ENCODE measurements at regions not wholly inside any gene's neighbourhood (a gene's known extent, or its start where the extent isn't known, plus 50 kb on each side); places are given as distances from the start of the nearest gene placed in this dataset.

DNA sequence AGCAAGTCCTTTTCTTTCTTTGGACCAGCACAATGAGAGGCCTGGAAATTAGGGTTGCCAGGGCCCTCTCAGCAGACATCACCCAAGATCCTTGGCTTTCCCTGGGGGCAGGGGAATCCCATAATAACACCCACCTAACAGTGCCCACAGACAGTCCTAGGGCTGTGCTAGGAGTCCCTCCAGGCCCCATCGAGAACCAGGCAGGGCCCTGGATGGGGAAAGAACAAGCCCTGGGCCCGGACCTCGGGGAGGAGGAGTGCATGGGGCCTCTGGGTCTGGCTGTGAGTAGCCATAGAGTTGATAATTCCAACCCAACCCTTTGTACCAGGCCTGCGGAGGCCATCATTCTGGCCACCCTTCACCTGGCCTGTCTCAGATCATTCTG is 201.2 kb upstream of the ZMIZ1 start:
- Mint-ChIP-seq H3K27ac (no peak overlapping the region), H3K4me1 (no peaks in the 10 kb centered on the region), H3K9me3 (no peaks in the 10 kb centered on the region), H3K36me3 (no peaks in the 10 kb centered on the region), H3K4me3 (no peak overlapping the region)
- ATAC-seq (no peak), DNase-seq (ENCODE audit: low spot score in 2 of 2) (peak in 1 of 2 donors; percentile 36)

DNA sequence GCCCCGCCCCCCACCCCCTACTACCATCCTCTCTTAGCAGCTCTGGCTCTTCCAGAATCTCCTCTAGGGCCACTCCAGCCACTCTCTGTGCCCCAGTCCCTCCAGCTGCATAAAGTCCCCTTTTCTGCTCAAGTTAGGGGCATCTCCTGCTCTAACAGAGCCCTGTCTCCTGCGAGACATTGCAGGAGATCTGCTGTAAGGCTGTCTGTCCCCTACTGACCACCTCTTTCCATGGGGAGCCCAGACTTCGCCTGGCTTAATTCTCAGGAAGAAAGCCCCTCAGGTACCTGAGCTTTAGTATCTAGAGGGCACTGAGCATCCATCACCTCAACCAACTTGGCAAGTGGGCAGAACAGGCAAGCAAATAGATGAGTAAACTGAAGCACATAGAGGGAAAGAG is 200.7 kb upstream of the ZMIZ1 start:
- H3K9me3 Mint-ChIP-seq = no peaks in the 10 kb centered on the region
- no peaks in the 10 kb centered on the region for H3K36me3 Mint-ChIP-seq
- no peak overlapping the region for H3K4me3 Mint-ChIP-seq
- no peak overlapping the region for H3K27ac Mint-ChIP-seq
- peak in 1 of 2 donors; percentile 25 for DNase-seq (ENCODE audit: low spot score in 2 of 2)
- no peaks in the 10 kb centered on the region for H3K4me1 Mint-ChIP-seq
- no peak for ATAC-seq

DNA sequence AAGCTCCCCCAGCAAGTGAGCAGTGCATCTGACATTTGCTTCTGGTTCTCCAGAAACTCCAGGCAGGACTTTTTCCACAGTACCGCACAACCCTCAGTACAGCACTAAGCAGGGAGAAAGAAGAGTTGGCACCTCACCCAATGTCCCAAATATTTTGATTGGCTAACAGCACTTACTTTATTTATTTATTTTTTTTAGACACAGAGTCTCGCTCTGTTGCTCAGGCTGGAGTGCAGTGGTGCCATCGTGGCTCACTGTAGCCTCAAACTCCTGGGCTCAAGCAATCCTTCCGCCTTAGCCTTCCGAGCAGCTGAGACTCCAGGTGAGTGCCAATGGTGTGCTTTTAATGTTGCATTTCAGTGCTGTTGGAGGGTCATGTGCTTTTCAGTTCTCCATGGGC is 200.3 kb upstream of the ZMIZ1 start:
- DNase-seq (ENCODE audit: low spot score in 2 of 2) (no peak), ATAC-seq (no peak)
- Mint-ChIP-seq H3K4me3 (no peak overlapping the region), H3K4me1 (no peaks in the 10 kb centered on the region), H3K9me3 (no peaks in the 10 kb centered on the region), H3K36me3 (no peaks in the 10 kb centered on the region), H3K27ac (no peak overlapping the region)

DNA sequence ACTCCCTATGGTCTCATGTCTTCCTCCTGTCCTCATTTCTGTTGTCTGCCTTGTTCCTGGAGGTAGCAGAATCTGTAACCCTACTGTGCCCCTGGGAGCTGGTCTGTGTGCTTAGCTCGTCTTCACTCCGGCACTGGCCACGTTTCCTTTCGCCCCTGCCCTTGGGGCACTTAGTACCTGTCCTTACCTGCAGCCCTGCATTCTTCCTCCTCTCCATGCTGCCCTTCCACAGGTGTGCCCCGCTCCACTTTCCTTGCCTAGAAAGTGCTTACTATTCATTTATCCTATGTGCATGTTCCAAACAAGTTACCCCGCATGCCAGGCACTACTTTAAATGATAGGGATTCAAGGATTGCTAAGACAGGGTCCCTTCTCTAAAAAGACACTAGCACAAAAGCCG is 199.9 kb upstream of the ZMIZ1 start:
- Mint-ChIP-seq H3K9me3 (no peaks in the 10 kb centered on the region), H3K4me1 (no peaks in the 10 kb centered on the region), H3K27ac (no peak overlapping the region), H3K36me3 (no peaks in the 10 kb centered on the region), H3K4me3 (no peak overlapping the region)
- ATAC-seq (no peak), DNase-seq (ENCODE audit: low spot score in 2 of 2) (no peak)

DNA sequence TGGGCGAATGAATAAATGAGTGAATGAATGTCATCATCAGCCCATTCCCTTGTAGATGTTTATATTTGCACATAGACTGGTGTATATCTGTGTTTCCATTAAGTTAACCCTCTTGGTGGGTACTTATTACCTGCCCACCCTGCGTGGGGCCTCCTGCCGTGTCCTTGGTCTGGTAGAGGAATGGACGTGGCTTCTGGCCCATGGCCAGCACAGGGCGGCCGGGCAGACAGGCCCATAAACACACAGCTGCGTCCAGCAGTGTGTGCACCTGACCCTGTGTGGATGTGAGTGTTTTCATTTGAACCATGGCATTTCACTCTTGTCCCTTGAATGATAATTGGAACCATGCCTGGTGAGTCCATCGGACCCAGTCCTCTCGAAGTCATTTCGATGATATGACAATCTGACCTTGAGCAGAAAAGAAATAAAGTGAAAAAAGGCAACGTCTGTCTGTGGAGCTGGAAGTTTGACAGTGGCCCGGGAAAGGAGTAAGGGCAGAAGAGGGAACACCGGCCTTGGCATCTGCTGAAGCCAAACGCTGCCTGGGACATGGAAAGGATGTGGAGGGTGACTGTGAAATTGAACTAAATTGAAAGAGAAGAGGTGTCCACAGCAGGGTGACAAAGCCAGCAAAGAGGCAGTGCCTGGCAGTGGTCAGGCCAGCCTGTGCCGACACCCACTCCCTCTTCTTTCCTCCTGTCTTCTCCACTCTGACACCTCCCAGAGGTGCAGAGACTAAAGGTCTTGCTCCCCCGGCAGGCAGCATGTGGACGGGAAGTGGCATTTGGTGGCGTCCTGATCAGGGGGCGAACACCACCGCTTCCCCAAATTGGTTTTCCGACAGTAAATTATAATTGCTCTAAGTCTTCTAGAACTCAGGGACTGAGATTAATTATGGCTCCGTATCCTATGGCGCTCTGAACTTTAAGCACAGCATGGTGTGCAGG is 199.0 kb upstream of the ZMIZ1 start:
- no peak overlapping the region for H3K27ac Mint-ChIP-seq
- H3K4me3 Mint-ChIP-seq = no peak overlapping the region
- DNase-seq (ENCODE audit: low spot score in 2 of 2) = peak in 1 of 2 donors; percentile 40
- H3K36me3 Mint-ChIP-seq = no peaks in the 10 kb centered on the region
- ATAC-seq = no peak
- no peaks in the 10 kb centered on the region for H3K4me1 Mint-ChIP-seq
- H3K9me3 Mint-ChIP-seq = no peaks in the 10 kb centered on the region

DNA sequence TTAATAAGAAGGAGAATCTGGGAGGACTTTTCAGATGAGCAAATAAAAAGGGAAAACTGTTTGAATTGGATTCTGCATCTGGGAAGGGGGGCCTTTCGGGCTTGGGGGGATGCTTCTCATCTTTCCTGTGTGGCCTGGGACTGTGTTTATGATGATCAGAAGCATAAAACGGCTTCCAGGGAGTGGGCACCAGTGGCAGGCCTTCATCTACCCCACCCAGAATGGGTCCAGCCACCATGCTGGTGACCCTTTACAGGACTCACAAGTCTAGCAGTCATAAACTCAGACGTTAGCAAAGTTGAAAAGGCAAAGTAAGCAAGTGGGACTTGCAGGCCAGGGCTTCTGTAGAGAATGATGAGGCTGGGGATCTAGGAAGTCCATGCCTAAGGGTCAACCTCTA is 198.3 kb upstream of the ZMIZ1 start:
- Mint-ChIP-seq H3K4me1 (no peaks in the 10 kb centered on the region), H3K27ac (no peak overlapping the region), H3K9me3 (no peaks in the 10 kb centered on the region), H3K36me3 (no peaks in the 10 kb centered on the region), H3K4me3 (no peak overlapping the region)
- DNase-seq (ENCODE audit: low spot score in 2 of 2) = no peak
- no peak for ATAC-seq

DNA sequence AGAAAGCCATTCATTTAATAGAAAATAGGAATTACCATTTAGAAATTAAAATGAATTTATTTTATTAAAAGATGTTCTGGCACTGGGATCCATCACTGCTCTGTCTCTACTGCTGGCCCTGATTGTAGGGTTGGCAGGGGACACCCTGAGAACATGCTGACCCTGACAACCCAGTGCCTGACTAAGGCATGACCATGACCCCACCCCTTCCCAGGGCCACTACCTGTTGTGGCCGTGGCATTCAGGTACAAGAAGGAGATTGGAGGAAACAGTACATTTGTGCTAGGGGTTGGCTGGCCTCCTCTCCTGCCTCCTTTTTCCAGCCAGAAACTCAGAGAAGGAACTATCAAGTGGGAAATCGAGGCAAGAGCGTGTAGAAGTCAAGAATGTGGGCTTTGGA is 197.0 kb upstream of the ZMIZ1 start:
- H3K27ac Mint-ChIP-seq = no peak overlapping the region
- peak in 1 of 2 donors; percentile 10 for DNase-seq (ENCODE audit: low spot score in 2 of 2)
- H3K9me3 Mint-ChIP-seq = no peaks in the 10 kb centered on the region

DNA sequence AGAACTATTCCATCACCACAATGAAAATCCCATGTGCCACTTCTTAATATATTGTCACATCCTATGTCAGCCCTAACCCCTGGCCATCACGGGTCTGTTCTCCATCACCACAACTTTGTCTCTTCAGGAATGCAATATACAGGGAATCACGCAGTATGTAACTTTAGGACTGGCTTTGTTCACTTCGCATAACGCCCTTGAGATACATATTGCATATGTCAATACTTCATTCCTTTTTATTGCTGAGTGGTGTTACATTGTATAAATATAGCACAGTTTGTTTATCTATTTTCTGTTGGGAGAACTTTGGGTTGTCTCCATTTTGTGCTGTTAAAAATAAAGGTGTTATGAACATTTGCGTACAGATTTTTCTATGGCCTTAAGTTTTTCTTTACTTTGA is 195.4 kb upstream of the ZMIZ1 start:
- DNase-seq (ENCODE audit: low spot score in 2 of 2) = peak in 1 of 2 donors; percentile 8
- no peak for ATAC-seq

More for the DNA sequence above, 197.0 kb upstream of the ZMIZ1 start:
- Mint-ChIP-seq H3K4me1 (no peaks in the 10 kb centered on the region), H3K36me3 (no peaks in the 10 kb centered on the region), H3K4me3 (no peak overlapping the region)
- ATAC-seq = no peak

DNA sequence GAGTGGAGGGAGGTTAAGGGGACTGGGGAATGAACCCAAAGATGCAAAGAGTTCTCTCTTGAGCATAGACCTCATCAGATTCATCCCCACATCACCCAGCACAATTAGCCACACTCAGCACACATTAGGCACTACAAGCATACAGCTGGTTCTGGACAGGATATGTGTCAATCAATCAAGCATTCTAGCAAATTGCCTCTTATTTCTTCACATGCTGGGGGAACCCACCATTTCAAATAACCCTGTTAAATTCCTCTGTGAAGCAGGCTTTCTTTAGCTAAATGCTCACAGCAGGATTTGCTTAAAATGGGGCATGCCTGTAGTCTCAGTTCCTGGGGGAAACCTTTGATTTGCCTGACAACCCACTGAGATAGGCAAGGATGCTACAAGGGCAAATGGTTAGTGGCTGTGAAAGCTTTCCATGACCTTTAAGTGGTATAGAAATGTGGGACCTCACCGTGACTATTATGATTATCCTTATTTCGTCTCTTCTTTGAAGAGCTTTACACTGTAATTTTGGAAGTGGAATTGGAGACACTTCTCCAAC is 193.4 kb upstream of the ZMIZ1 start:
- no peak for ATAC-seq
- no peak for DNase-seq (ENCODE audit: low spot score in 2 of 2)
- Mint-ChIP-seq H3K27ac (no peak overlapping the region), H3K9me3 (peaks cover 8% of the 10 kb centered on the region), H3K36me3 (no peaks in the 10 kb centered on the region), H3K4me3 (no peak overlapping the region), H3K4me1 (no peaks in the 10 kb centered on the region)

More for the DNA sequence above, 195.4 kb upstream of the ZMIZ1 start:
- Mint-ChIP-seq H3K4me3 (no peak overlapping the region), H3K4me1 (no peaks in the 10 kb centered on the region), H3K27ac (no peak overlapping the region), H3K9me3 (no peaks in the 10 kb centered on the region), H3K36me3 (no peaks in the 10 kb centered on the region)

DNA sequence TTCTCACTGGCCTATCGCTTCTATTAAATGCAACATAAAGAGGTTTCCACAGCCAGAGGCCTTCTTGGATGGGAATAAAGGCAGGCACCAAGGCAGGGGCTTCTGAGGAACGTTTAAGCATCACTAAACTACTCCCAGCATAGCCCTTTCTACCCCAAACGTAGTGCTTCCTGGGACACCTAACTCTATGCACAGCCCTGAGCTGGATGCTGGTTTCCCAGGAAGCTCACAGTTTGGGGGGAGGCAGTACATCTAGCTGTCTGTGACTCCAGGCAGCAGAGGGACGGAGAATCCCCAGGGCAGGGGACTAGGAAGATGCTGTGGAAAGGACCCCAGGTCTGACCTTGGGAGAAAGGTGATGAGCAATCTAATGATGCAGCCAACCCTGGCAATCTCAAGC is 192.8 kb upstream of the ZMIZ1 start:
- DNase-seq (ENCODE audit: low spot score in 2 of 2) (peak in 1 of 2 donors; percentile 32), ATAC-seq (no peak)
- Mint-ChIP-seq H3K4me3 (no peak overlapping the region), H3K9me3 (peaks cover 11% of the 10 kb centered on the region), H3K36me3 (no peaks in the 10 kb centered on the region), H3K4me1 (no peaks in the 10 kb centered on the region), H3K27ac (no peak overlapping the region)

DNA sequence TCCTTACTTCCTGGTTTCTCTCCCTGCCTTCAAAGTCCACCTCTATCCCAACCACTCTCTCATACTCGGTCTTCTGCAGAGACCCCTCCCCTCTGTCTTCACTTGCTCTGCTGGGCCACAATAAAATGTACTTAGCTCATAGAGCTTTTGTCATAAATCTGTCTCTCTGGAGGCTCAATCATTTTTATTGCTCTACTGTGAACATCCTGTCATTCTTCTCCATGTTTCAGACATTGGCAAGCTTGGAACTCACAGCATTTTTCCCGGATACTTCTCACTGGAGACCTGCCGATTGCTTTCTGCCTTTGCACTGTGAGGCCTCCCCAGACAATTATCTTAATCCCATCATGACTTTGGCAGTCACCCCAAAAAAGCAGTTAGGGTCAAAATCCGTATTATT is 192.3 kb upstream of the ZMIZ1 start:
- Mint-ChIP-seq H3K4me1 (no peaks in the 10 kb centered on the region), H3K36me3 (no peaks in the 10 kb centered on the region), H3K9me3 (peaks cover 11% of the 10 kb centered on the region), H3K27ac (no peak overlapping the region), H3K4me3 (no peak overlapping the region)
- ATAC-seq (no peak), DNase-seq (ENCODE audit: low spot score in 2 of 2) (peak in 1 of 2 donors; percentile 20)

DNA sequence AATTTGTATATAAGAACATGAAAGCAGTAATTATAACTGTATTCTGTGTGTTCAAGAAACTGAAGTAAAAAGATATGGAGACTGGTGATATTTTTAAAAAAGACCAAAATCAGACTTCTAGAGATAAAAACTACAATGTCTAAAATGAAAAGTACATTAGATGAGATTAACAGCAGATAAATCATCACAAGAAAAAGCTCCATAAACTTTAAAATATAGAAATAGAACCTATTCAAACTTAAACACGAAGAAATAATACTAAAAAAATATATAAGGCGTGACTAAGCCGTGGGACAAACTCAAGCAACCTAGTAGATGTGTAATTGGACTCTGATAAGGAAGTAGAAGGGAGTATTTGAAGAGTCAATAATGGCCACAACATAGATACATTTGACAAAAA is 189.1 kb upstream of the ZMIZ1 start:
- Mint-ChIP-seq H3K9me3 (peaks cover 13% of the 10 kb centered on the region), H3K4me3 (no peak overlapping the region), H3K36me3 (no peaks in the 10 kb centered on the region), H3K4me1 (no peaks in the 10 kb centered on the region), H3K27ac (no peak overlapping the region)
- ATAC-seq = no peak
- DNase-seq (ENCODE audit: low spot score in 2 of 2) = no peak

DNA sequence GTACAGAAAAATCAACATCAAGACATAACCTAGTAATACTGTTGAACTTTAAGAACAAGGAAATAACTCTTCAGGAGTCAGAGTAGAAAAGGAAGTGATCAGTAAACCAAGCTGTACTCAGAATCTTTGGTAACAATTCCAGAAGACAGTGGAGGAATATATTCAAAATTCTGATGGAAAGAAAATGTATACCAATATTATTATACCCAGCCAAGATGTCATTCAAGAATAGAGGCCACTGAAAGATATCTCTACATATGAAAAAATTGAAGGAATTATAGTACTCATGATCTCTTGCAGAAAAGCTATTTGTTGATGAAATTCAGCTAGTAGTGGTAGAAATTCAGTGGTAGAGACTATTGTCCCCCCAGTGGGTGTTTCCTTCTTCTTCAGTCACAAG is 182.6 kb upstream of the ZMIZ1 start:
- H3K4me1 Mint-ChIP-seq = no peaks in the 10 kb centered on the region
- no peaks in the 10 kb centered on the region for H3K36me3 Mint-ChIP-seq
- H3K27ac Mint-ChIP-seq = no peak overlapping the region
- ATAC-seq (no peak), DNase-seq (ENCODE audit: low spot score in 2 of 2) (no peak)
- H3K4me3 Mint-ChIP-seq = no peak overlapping the region
- H3K9me3 Mint-ChIP-seq = peaks cover 7% of the 10 kb centered on the region

DNA sequence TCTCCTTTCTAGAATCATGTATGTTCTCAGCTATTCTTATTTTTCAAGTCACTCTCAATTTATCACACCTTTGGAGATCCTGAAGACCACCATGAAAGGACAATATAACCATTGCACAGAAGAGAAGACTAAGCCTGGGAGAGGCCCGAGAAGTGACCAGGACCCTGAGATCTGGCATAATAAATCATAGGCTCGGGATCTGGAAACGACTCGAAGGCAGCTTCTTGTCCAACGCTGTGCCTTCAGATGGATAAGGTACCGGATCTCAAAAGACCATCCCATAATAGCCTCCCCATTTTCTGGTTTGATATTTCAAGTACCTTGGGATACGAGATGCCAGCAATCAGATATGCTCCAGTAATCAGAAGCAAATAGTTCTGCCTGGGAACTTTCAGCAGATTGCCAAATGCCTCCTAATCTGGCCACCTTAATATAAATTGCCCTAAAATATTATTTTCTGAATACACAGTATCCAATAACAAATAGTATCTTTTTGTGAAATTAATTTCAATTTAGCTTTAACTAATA is 179.2 kb upstream of the ZMIZ1 start:
- H3K4me1 Mint-ChIP-seq = no peaks in the 10 kb centered on the region
- peaks cover 5% of the 10 kb centered on the region for H3K9me3 Mint-ChIP-seq
- DNase-seq (ENCODE audit: low spot score in 2 of 2) (no peak), ATAC-seq (no peak)
- no peak overlapping the region for H3K4me3 Mint-ChIP-seq
- no peaks in the 10 kb centered on the region for H3K36me3 Mint-ChIP-seq
- H3K27ac Mint-ChIP-seq = no peak overlapping the region

DNA sequence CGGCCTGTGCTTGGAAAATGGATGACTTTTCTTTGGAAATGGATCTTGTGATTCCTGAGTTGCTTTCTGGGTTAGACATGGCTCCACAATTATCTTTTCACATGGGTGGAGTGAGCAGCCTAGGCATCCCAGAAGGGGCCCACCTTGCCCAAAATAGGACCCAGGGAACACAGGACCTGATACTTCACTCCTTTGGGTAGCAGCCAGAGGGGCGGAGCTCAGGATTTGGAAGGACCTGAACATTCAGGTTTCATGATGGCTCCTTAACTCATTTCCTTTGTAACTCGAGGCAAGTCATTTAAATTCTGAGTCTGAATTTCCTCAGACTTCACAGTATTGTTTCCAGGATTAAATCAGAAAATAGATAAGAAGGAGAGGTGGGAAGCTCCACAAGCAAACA is 178.3 kb upstream of the ZMIZ1 start:
- peaks cover 5% of the 10 kb centered on the region for H3K9me3 Mint-ChIP-seq
- DNase-seq (ENCODE audit: low spot score in 2 of 2) (peak in 1 of 2 donors; percentile 13), ATAC-seq (no peak)
- H3K27ac Mint-ChIP-seq = no peak overlapping the region
- H3K4me3 Mint-ChIP-seq = no peak overlapping the region
- no peaks in the 10 kb centered on the region for H3K4me1 Mint-ChIP-seq
- H3K36me3 Mint-ChIP-seq = no peaks in the 10 kb centered on the region

DNA sequence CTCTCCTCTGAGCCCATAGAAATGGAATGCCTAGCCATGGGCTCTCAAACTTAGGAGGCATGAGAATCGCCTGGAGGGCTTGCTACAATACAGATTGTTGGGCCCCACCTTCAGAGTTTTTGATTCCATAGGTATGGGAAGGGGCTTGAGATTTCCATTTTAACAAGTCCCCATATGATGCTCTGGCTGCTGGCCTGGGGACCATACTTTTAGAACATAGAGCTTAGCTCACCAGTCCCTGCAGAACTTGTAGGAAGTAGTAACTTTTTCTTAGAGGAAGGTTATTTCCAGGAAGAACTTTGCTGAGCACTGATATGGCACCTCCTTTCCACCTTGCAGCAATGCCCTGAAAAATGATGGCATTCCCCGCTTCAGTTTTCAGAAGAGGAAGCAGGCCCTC is 177.0 kb upstream of the ZMIZ1 start:
- no peaks in the 10 kb centered on the region for H3K4me1 Mint-ChIP-seq
- DNase-seq (ENCODE audit: low spot score in 2 of 2) = peak in 1 of 2 donors; percentile 23
- H3K27ac Mint-ChIP-seq = no peak overlapping the region
- no peak for ATAC-seq
- no peaks in the 10 kb centered on the region for H3K36me3 Mint-ChIP-seq
- no peak overlapping the region for H3K4me3 Mint-ChIP-seq
- no peaks in the 10 kb centered on the region for H3K9me3 Mint-ChIP-seq
